GM19351 (cell line): ENCODE measurements at regions not wholly inside any gene's neighbourhood (a gene's known extent, or its start where the extent isn't known, plus 50 kb on each side); places are given as distances from the start of the nearest gene placed in this dataset.

ENCODE experiments used
- ATAC-seq: cut with Tn5 transposase; IDR thresholded peaks from one replicate; pipeline ENCODE4 v1.9.1; 2021; ENCODE audit warnings: mild to moderate bottlenecking, moderate library complexity; ENCODE audit not compliant: unreplicated experiment

GRCh38 chr1:63115527-63115926, 206.8 kb upstream of the FOXD3 start:
- no peak for ATAC-seq

- ATAC-seq: no peak
Observed at GRCh38 chr1:63116016-63116415, 206.4 kb upstream of the FOXD3 start.

- ATAC-seq: no peak
Observed at GRCh38 chr1:63119575-63120155, 202.7 kb upstream of the FOXD3 start.

GRCh38 chr1:63122079-63122478, 200.3 kb upstream of the FOXD3 start:
- ATAC-seq: no peak

GRCh38 chr1:63124666-63125191, 197.6 kb upstream of the FOXD3 start:
- ATAC-seq: peak; percentile 83

GRCh38 chr1:63126104-63126503, 196.3 kb upstream of the FOXD3 start:
- no peak for ATAC-seq

GRCh38 chr1:63127376-63127775, 195.0 kb upstream of the FOXD3 start:
- no peak for ATAC-seq

- ATAC-seq: no peak
Observed at GRCh38 chr1:63128556-63128955, 193.8 kb upstream of the FOXD3 start.

GRCh38 chr1:63129184-63129583, 193.2 kb upstream of the FOXD3 start:
- ATAC-seq: no peak

- no peak for ATAC-seq
Observed at GRCh38 chr1:63129855-63130254, 192.5 kb upstream of the FOXD3 start.

GRCh38 chr1:63134501-63135173, 187.7 kb upstream of the FOXD3 start:
- ATAC-seq: no peak

GRCh38 chr1:63135174-63135512, 187.2 kb upstream of the FOXD3 start:
- no peak for ATAC-seq

- ATAC-seq: no peak
Observed at GRCh38 chr1:63135801-63136200, 186.6 kb upstream of the FOXD3 start.

- ATAC-seq: no peak
Observed at GRCh38 chr1:63142001-63142400, 180.4 kb upstream of the FOXD3 start.

- no peak for ATAC-seq
Observed at GRCh38 chr1:63143482-63143881, 178.9 kb upstream of the FOXD3 start.

- ATAC-seq: no peak
Observed at GRCh38 chr1:63147783-63148182, 174.6 kb upstream of the FOXD3 start.

- ATAC-seq: peak; percentile 94
Observed at GRCh38 chr1:63148825-63149645, 173.3 kb upstream of the FOXD3 start.

- no peak for ATAC-seq
Observed at GRCh38 chr1:63152572-63152971, 169.8 kb upstream of the FOXD3 start.

- ATAC-seq: no peak
Observed at GRCh38 chr1:63155437-63155836, 166.9 kb upstream of the FOXD3 start.

GRCh38 chr1:63157085-63157484, 165.3 kb upstream of the FOXD3 start:
- ATAC-seq: no peak

- ATAC-seq: no peak
Observed at GRCh38 chr1:63169057-63169456, 153.3 kb upstream of the FOXD3 start.

GRCh38 chr1:63173161-63173560, 149.2 kb upstream of the FOXD3 start:
- ATAC-seq: no peak
